ENCODE measurements at regions not wholly inside any gene's neighbourhood (a gene's known extent, or its start where the extent isn't known, plus 50 kb on each side); places are given as distances from the start of the nearest gene placed in this dataset.

GRCh38 chr4:124594945-124595344 is 117.6 kb downstream of the ANKRD50 start:
- TF ChIP-seq USF2 (IDR thresholded peaks at IDR 0.05; ENCODE audit: borderline replicate concordance, low read depth, low read length) (no peak), CTCF (IDR thresholded peaks at IDR 0.05) (no peak), JUND (IDR thresholded peaks at IDR 0.05) (no peak), MEF2A (IDR thresholded peaks at IDR 0.05; ENCODE audit: borderline replicate concordance, low read depth) (no peak), POLR2AphosphoS5 (IDR thresholded peaks at IDR 0.05; ENCODE audit: low read depth, low read length) (no peak)

Data from SK-N-SH (cell line).